ENCODE measurements at regions not wholly inside any gene's neighbourhood (a gene's known extent, or its start where the extent isn't known, plus 50 kb on each side); places are given as distances from the start of the nearest gene placed in this dataset.

GRCh38 chr9:1388216-1388615 lies 338.1 kb downstream of the DMRT2 start:
- H3K9me3 ChIP-seq (ENCODE audit: low read length): no peaks in the 10 kb centered on the region
- H3K79me2 ChIP-seq (ENCODE audit: insufficient read depth, low read length): no peaks in the 10 kb centered on the region
- no peaks in the 10 kb centered on the region for H3K9me2 ChIP-seq (ENCODE audit: low read depth, low read length)
- H2AFZ ChIP-seq (ENCODE audit: low read length): no peak overlapping the region
- no peak overlapping the region for H3K27ac ChIP-seq (ENCODE audit: low read depth, low read length, poor library complexity, severe bottlenecking)
- no peaks in the 10 kb centered on the region for H4K20me1 ChIP-seq (ENCODE audit: insufficient read depth, low read length)
- no peak overlapping the region for H3K4me2 ChIP-seq (ENCODE audit: low read length)
- H3F3A ChIP-seq (ENCODE audit: insufficient read depth, low read length): no peaks in the 10 kb centered on the region
- no peaks in the 10 kb centered on the region for H3K4me1 ChIP-seq (ENCODE audit: insufficient read depth, low read length, severe bottlenecking)
- TF ChIP-seq CTCF (IDR thresholded peaks at IDR 0.05; ENCODE audit: low read length): no peak
- TF ChIP-seq EZH2 (IDR thresholded peaks at IDR 0.05; ENCODE audit: borderline replicate concordance, low read length): no peak
- H3K4me3 ChIP-seq (ENCODE audit: low read depth, low read length, poor library complexity, severe bottlenecking): no peak overlapping the region
- no peak overlapping the region for H3K9ac ChIP-seq (ENCODE audit: low read length)
- no peaks in the 10 kb centered on the region for H3K27me3 ChIP-seq (ENCODE audit: insufficient read depth, low read length)
- H3K36me3 ChIP-seq (ENCODE audit: insufficient read depth, low read length): no peaks in the 10 kb centered on the region

- Histone ChIP-seq H3K4me2 (ENCODE audit: low read length) (no peak overlapping the region), H2AFZ (ENCODE audit: low read length) (no peak overlapping the region)
- no peak for TF ChIP-seq EZH2 (IDR thresholded peaks at IDR 0.05; ENCODE audit: borderline replicate concordance, low read length)
- no peak for TF ChIP-seq CTCF (IDR thresholded peaks at IDR 0.05; ENCODE audit: low read length)
Measured at GRCh38 chr9:1400983-1401382, 350.8 kb downstream of the DMRT2 start.

GRCh38 chr9:1404940-1405339 lies 354.8 kb downstream of the DMRT2 start:
- no peaks in the 10 kb centered on the region for H3K79me2 ChIP-seq (ENCODE audit: insufficient read depth, low read length)
- TF ChIP-seq CTCF (IDR thresholded peaks at IDR 0.05; ENCODE audit: low read length): no peak
- no peak for TF ChIP-seq EZH2 (IDR thresholded peaks at IDR 0.05; ENCODE audit: borderline replicate concordance, low read length)
- no peaks in the 10 kb centered on the region for H3K9me2 ChIP-seq (ENCODE audit: low read depth, low read length)
- no peaks in the 10 kb centered on the region for H3F3A ChIP-seq (ENCODE audit: insufficient read depth, low read length)
- no peaks in the 10 kb centered on the region for H3K27me3 ChIP-seq (ENCODE audit: insufficient read depth, low read length)
- H3K27ac ChIP-seq (ENCODE audit: low read depth, low read length, poor library complexity, severe bottlenecking): no peak overlapping the region
- H3K4me2 ChIP-seq (ENCODE audit: low read length): no peak overlapping the region
- H3K9ac ChIP-seq (ENCODE audit: low read length): no peak overlapping the region
- H3K9me3 ChIP-seq (ENCODE audit: low read length): no peaks in the 10 kb centered on the region
- H3K36me3 ChIP-seq (ENCODE audit: insufficient read depth, low read length): no peaks in the 10 kb centered on the region
- no peaks in the 10 kb centered on the region for H4K20me1 ChIP-seq (ENCODE audit: insufficient read depth, low read length)
- H3K4me1 ChIP-seq (ENCODE audit: insufficient read depth, low read length, severe bottlenecking): no peaks in the 10 kb centered on the region
- H3K4me3 ChIP-seq (ENCODE audit: low read depth, low read length, poor library complexity, severe bottlenecking): no peak overlapping the region
- no peak overlapping the region for H2AFZ ChIP-seq (ENCODE audit: low read length)

More at GRCh38 chr9:1400983-1401382, 350.8 kb downstream of the DMRT2 start:
- Histone ChIP-seq H3K79me2 (ENCODE audit: insufficient read depth, low read length) (no peaks in the 10 kb centered on the region), H3K9ac (ENCODE audit: low read length) (no peak overlapping the region), H3K4me1 (ENCODE audit: insufficient read depth, low read length, severe bottlenecking) (no peaks in the 10 kb centered on the region), H3F3A (ENCODE audit: insufficient read depth, low read length) (no peaks in the 10 kb centered on the region), H3K36me3 (ENCODE audit: insufficient read depth, low read length) (no peaks in the 10 kb centered on the region), H3K27me3 (ENCODE audit: insufficient read depth, low read length) (no peaks in the 10 kb centered on the region), H3K9me2 (ENCODE audit: low read depth, low read length) (no peaks in the 10 kb centered on the region), H3K4me3 (ENCODE audit: low read depth, low read length, poor library complexity, severe bottlenecking) (no peak overlapping the region), H3K27ac (ENCODE audit: low read depth, low read length, poor library complexity, severe bottlenecking) (no peak overlapping the region), H3K9me3 (ENCODE audit: low read length) (no peaks in the 10 kb centered on the region), H4K20me1 (ENCODE audit: insufficient read depth, low read length) (no peaks in the 10 kb centered on the region)

Data from OCI-LY1 (cell line).